ENCODE measurements at regions not wholly inside any gene's neighbourhood (a gene's known extent, or its start where the extent isn't known, plus 50 kb on each side); places are given as distances from the start of the nearest gene placed in this dataset.
"Not testable (repeated sequence)": the region's sequence is repeated elsewhere in the genome, so short reads cannot be mapped to it uniquely, and the experiment has no call there.

- intact Hi-C loops (cut with micrococcal nuclease) = no loop called here
Observed at GRCh38 chr4:1562371-1562770, 121.7 kb downstream of the FAM53A start.

GRCh38 chr4:1561286-1561990, 122.7 kb downstream of the FAM53A start:
- intact Hi-C loops (cut with micrococcal nuclease) = no loop called here

GRCh38 chr4:1559896-1560650, 124.0 kb downstream of the FAM53A start:
- intact Hi-C loops (cut with micrococcal nuclease) = no loop called here

GRCh38 chr4:1558205-1558604, 125.9 kb downstream of the FAM53A start:
- intact Hi-C loops (cut with micrococcal nuclease) = no loop called here

GRCh38 chr4:1557221-1557597, 126.9 kb downstream of the FAM53A start:
- intact Hi-C loops (cut with micrococcal nuclease) = no loop called here

DNA sequence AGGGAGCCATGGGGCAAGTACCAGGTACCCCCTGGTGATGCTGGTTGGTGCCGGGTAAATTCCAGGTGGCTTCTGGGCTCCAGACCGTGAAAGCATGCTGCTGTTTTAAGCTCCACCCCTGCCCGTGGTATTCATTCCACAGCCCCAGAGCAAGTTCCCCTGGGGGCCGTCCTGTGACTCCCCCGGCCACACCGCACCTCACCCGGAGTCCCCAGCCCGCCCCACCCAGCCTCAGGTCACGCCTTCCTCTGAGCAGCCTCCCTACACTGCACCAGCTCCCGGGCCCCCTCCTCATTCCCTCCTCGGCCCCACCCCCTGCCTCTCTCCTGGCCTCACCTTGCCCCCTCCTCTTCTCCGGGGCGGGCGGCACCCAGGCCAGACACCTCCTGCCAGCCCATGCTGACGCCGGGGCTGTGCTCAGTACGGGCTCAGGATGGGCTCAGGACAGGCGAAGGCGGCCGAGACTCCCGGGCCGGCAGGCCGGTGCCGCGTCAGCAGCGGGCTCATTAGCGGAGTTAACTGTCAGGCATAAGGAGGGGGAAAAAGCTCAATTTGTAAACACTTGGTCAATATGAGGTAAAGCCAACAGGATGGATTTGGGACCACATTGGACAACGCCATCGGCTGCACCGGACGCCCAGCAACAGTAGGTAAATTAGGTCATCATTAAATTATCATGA, 127.4 kb downstream of the FAM53A start:
- intact Hi-C loops (cut with micrococcal nuclease) = no loop called here

DNA sequence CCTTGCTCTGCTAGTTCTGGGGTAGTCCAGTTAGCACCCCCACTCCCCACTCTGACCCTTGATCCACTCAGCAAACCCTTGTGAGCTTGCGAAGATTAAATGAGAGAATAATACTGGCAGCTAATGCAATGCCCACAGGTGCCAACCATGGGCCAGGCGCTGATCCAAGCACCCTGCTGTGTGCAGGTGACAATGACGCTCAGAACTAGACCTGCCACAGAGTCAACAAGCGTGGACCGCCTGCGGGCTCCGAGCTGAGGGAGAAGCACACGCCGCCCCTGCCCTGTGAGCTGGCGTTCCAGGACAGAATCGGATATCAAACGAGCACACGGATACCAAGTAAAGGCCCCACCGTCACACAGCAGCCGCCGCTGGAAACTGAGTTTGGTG, 129.2 kb downstream of the FAM53A start:
- intact Hi-C loops (cut with micrococcal nuclease) = no loop called here

GRCh38 chr4:1554246-1554875, 129.8 kb downstream of the FAM53A start:
- intact Hi-C loops (cut with micrococcal nuclease) = no loop called here

DNA sequence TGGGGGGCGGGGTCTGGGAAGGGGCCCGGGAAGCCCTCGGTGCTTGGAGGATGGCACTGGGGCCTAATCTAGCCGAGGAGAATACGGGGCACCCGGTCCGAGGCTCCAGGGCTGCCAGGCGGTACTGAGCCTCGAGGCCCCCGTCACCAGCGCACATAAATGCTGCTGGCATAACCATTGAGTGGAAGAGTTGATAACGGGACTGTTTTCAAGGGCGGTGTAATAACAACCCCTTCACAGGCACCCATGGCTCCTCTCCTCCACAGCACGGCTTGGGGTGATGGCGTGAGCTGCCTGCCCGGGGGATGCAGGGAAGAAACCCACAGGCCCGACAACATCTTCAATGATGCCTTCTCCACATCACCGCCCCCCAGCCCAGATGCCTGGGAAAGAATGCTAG, 130.7 kb downstream of the FAM53A start:
- intact Hi-C loops (cut with micrococcal nuclease) = no loop called here

GRCh38 chr4:1552451-1552850, 131.7 kb downstream of the FAM53A start:
- intact Hi-C loops (cut with micrococcal nuclease) = no loop called here

GRCh38 chr4:1551211-1551610, 132.9 kb downstream of the FAM53A start:
- intact Hi-C loops (cut with micrococcal nuclease) = no loop called here

GRCh38 chr4:1550122-1551070, 133.7 kb downstream of the FAM53A start:
- intact Hi-C loops (cut with micrococcal nuclease) = no loop called here

- intact Hi-C loops (cut with micrococcal nuclease) = no loop called here
Observed at GRCh38 chr4:1549638-1550035, 134.5 kb downstream of the FAM53A start.

DNA sequence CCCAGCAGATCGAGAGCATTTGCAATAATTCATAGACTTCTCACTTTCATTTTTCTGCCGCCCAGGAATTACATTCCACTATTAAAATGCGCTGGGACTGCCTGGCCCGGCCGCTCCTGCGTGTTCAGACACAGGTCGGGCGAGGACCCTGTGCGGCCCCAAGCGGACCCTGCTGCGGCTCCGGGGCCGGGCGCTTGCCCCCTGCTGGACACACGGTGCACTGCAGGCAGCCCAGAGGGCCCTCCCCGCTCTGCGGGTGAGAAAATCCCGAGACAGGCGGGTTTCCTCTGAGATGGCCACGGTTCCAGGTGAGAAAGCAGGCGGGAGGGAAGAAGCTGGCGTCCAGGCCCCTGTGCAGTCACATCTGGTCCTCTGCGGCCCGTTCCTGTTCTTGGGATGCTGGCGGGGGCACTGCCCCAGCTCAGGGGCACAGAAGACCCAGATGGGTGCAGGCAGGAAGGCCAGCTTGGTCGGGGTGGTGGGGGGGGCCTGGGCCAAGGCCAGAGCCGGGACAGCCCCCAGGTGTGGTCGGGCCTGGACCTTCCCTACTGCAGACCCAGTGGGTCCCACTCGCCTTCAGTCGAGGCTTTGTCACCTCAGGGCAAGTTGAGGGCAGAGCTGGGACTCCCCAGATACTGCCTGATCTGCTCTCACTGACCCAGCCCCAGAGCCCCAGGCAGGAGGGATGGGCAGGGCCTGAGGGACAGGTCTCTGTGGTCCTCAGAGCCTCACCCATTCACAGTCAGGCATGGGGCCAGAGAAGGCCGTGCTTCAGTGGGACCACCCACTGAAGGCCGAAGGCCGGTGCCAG, 135.1 kb downstream of the FAM53A start:
- intact Hi-C loops (cut with micrococcal nuclease) = not testable (repeated sequence)

DNA sequence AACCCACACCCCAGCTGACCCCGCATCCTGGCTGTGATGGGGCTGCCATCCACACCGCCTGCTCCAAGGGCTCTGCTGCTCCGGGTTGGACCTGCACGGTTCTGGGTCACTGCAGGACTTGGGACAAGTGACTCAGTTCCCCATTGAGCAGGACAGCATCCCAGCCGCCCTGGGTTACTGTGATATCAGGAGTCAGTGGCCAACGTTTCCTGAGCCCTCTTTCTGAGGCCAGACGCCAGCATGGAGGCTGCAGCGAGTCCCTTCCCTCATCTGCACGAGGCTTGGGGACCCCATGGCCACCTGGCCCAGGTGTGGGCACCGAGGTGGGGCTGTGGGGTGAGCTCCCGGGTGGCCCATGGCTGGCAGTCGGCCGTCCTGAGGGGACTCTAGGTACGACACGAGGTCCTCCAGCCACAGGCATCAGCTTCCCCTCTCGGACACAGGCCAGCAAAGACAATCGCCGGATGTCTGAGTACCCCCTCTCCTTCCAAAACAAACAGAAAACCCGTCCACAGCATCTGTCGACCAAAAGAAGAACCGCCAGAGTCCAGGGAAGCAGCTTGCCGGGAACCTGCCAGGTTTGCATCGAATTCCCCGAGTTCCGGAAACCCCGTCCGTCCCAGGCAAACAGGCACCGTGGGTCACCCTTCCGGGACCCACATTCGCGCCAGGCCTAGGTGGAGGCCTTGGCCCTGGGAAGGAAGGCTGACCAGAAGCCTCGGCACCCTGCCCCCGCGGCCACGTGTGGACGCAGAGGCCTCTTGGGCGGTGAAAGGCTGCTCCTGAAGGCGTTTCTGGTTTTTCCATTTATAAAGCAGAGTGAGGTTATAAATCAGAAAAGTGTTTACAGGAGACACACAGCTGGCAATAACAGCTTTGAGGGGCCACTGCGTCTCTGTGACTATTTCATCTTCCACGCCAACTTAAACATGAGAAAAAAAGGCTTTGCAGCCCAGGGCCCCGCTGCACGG, 136.0 kb downstream of the FAM53A start:
- intact Hi-C loops (cut with micrococcal nuclease) = no loop called here

DNA sequence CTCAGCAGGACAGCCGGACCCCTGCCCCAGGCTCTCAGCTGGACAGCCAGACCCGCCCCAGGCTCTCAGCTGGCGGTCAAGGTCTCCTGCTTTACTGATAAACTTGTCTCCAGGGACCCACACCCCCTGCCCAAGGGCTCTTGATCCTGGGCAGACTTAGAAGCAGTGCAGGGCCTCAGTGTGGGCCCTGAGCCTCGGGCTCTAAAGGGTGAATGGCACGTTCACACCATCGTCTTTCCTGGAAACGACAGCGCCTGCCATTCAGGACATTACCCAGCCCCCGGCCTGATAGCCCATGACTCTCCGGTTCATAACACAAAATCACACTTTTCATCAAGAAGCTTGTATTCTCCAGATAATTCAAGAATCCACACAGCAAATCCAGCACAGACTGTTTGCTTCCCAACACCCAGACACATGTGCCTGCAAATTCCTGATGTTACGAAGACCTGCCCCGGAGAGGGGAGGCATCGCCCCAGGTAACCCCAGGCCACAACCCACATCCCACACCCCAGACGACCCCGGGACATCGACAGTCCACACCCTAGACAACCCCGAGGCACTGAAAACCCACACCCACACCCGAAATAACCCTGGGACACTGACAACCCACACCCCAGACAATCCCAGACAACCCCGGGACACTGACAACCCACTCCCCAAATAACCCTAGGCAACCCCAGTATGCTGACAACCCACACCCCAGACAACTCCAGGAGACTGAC, 136.8 kb downstream of the FAM53A start:
- intact Hi-C loops (cut with micrococcal nuclease) = no loop called here

- intact Hi-C loops (cut with micrococcal nuclease) = no loop called here
Observed at GRCh38 chr4:1544861-1545281, 138.6 kb upstream of the NKX1-1 start.

GRCh38 chr4:1544435-1544834, 138.2 kb upstream of the NKX1-1 start:
- intact Hi-C loops (cut with micrococcal nuclease) = not testable (repeated sequence)

Data from T-helper 1 cell treated with Interleukin-12 subunit alpha and Interleukin-12 subunit beta and Interleukin-4 antibody, amounts not matched to agents 30 ng/mL and 1 ng/mL, for 36 hours (primary cell).